SK-N-SH (cell line): ENCODE measurements at regions not wholly inside any gene's neighbourhood (a gene's known extent, or its start where the extent isn't known, plus 50 kb on each side); places are given as distances from the start of the nearest gene placed in this dataset.

Experiments
- CTCF ChIA-PET: fragments of 300-600, 350-600 bp; formaldehyde crosslinking; extraction: SDS; loops from one replicate; lab custom pipeline; 2021; lab: Yijun Ruan, JAX
- POLR2A ChIA-PET: fragments of 350-600 bp; sonication (Branson Sonifier 250); formaldehyde crosslinking; extraction: SDS; loops from one replicate; lab custom pipeline; 2020; ENCODE audit warnings: antibody characterized with exemption, inconsistent platforms; lab: Yijun Ruan, JAX
- DNase-seq: peaks from one replicate; pipeline ENCODE4 v3.0.0; 2012
- H2AFZ ChIP-seq: fragments of 200-600 bp; sonication (generic); 2 replicates; pipeline ENCODE4 v1.8.1; 2016; ENCODE audit warnings: antibody characterized with exemption, mild to moderate bottlenecking, low read depth
- H3F3A ChIP-seq: fragments of 200-600 bp; sonication (generic); replicated peaks from 2 replicates; pipeline ENCODE3; 2016; ENCODE audit warnings: antibody characterized with exemption, mild to moderate bottlenecking; ENCODE audit not compliant: insufficient read depth
- H3K27ac ChIP-seq, 2 experiments: fragments of 200-500 bp in 1 of 2; fragments of 200-600 bp in 1 of 2; sonication (Bioruptor generic) in 1 of 2; sonication (generic), shearing (Covaris generic) in 1 of 2; 2 replicates each; pipeline versions ENCODE4 v1.5.1 to v1.6.1; 2014 to 2016; ENCODE audit warnings: low read depth in 2 of 2, inconsistent platforms in 1 of 2, low read length in 1 of 2, mild to moderate bottlenecking in 1 of 2, mixed read lengths in 1 of 2
- H3K27me3 ChIP-seq: fragments of 200-600 bp; sonication (generic), shearing (Covaris generic); 2 replicates; pipeline ENCODE4 v1.6.1; 2016; ENCODE audit warnings: mixed run types; ENCODE audit not compliant: insufficient read depth
- H3K36me3 ChIP-seq, 2 experiments: fragments of 200-500 bp in 1 of 2; fragments of 200-600 bp in 1 of 2; sonication (Bioruptor generic) in 1 of 2; sonication (generic) in 1 of 2; replicated peaks in 1 of 2; 2 replicates each; pipeline versions ENCODE3 to v1.5.1; 2014 to 2016; ENCODE audit warnings: low read length in 1 of 2, mild to moderate bottlenecking in 1 of 2; ENCODE audit not compliant: insufficient read depth in 2 of 2, control insufficient read depth in 1 of 2
- H3K4me1 ChIP-seq, 2 experiments: fragments of 200-500 bp in 1 of 2; fragments of 200-600 bp in 1 of 2; sonication (Bioruptor generic) in 1 of 2; sonication (generic), shearing (Covaris generic) in 1 of 2; 2 replicates each; pipeline versions ENCODE4 v1.5.1 to v1.6.1; 2014 to 2016; ENCODE audit warnings: low read depth in 1 of 2, low read length in 1 of 2, mixed run types in 1 of 2; ENCODE audit not compliant: insufficient read depth in 2 of 2, control insufficient read depth in 1 of 2
- H3K4me2 ChIP-seq: fragments of 200-600 bp; sonication (generic), shearing (Covaris generic); 2 replicates; pipeline ENCODE4 v1.6.1; 2017; ENCODE audit warnings: mixed run types
- H3K4me3 ChIP-seq, 2 experiments: fragments of 200-500 bp in 1 of 2; fragments of 200-600 bp in 1 of 2; sonication (Bioruptor generic) in 1 of 2; sonication (generic), shearing (Covaris generic) in 1 of 2; 2 replicates each; pipeline versions ENCODE4 v1.5.1 to v1.8.1; 2014 to 2016; ENCODE audit warnings: low read depth in 2 of 2, inconsistent platforms in 1 of 2, low read length in 1 of 2, mild to moderate bottlenecking in 1 of 2, mixed read lengths in 1 of 2, moderate library complexity in 1 of 2
- H3K79me2 ChIP-seq: fragments of 200-600 bp; sonication (generic); 2 replicates; pipeline ENCODE4 v1.8.1; 2017; ENCODE audit warnings: mild to moderate bottlenecking; ENCODE audit not compliant: insufficient read depth
- H3K9ac ChIP-seq: fragments of 200-600 bp; sonication (generic); 2 replicates; pipeline ENCODE4 v1.6.1; 2017; ENCODE audit warnings: mixed run types
- H3K9me2 ChIP-seq: fragments of 200-600 bp; sonication (generic); 2 replicates; pipeline ENCODE4 v1.6.1; 2017; ENCODE audit warnings: mixed run types
- H3K9me3 ChIP-seq: fragments of 200-600 bp; sonication (generic); 2 replicates; pipeline ENCODE4 v1.6.1; 2017; ENCODE audit warnings: mixed run types, mild to moderate bottlenecking, moderate library complexity
- H4K20me1 ChIP-seq: fragments of 200-600 bp; sonication (generic); 2 replicates; pipeline ENCODE4 v1.6.1; 2017; ENCODE audit warnings: mild to moderate bottlenecking, mixed run types; ENCODE audit not compliant: insufficient read depth
- CHD2 ChIP-seq: fragments of 150-350 bp; IDR thresholded peaks from 2 replicates; pipeline ENCODE4 v1.6.1; 2018; ENCODE audit warnings: low read length; ENCODE audit not compliant: partially characterized antibody
- EP300 ChIP-seq, 2 experiments: IDR thresholded peaks; 2 replicates each; pipeline versions ENCODE4 v1.4.0 to v1.6.1; 2012; ENCODE audit warnings: borderline replicate concordance in 1 of 2, low read depth in 1 of 2, low read length in 1 of 2
- FOSL2 ChIP-seq: IDR thresholded peaks from 2 replicates; pipeline ENCODE4 v1.4.0; 2012; ENCODE audit warnings: low read depth, mild to moderate bottlenecking, moderate library complexity, borderline replicate concordance
- GABPA ChIP-seq: IDR thresholded peaks from 2 replicates; pipeline ENCODE4 v1.4.0; 2012; ENCODE audit warnings: low read depth, mild to moderate bottlenecking
- GATA2 ChIP-seq: sonication (generic); formaldehyde crosslinking; IDR thresholded peaks from 2 replicates; pipeline ENCODE4 v1.5.0; 2020; ENCODE audit warnings: mild to moderate bottlenecking, missing genetic modification reagents
- MXI1 ChIP-seq: IDR thresholded peaks from 2 replicates; pipeline ENCODE4 v1.6.1; 2012; ENCODE audit warnings: mild to moderate bottlenecking, low read depth, low read length, improper control_type of control experiment
- NFIC ChIP-seq: IDR thresholded peaks from 2 replicates; pipeline ENCODE4 v1.4.0; 2012; ENCODE audit warnings: borderline replicate concordance
- NRF1 ChIP-seq: IDR thresholded peaks from 2 replicates; pipeline ENCODE4 v1.6.1; 2012; ENCODE audit warnings: low read depth, mild to moderate bottlenecking, low read length
- RCOR1 ChIP-seq: fragments of 150-350 bp; IDR thresholded peaks from 2 replicates; pipeline ENCODE4 v1.6.1; 2017; ENCODE audit warnings: antibody characterized with exemption, low read length
- RXRA ChIP-seq: IDR thresholded peaks from 2 replicates; pipeline ENCODE4 v1.4.0; 2012; ENCODE audit warnings: low read depth, mild to moderate bottlenecking, borderline replicate concordance
- SIN3A ChIP-seq: IDR thresholded peaks from 2 replicates; pipeline ENCODE4 v1.6.1; 2012; ENCODE audit warnings: low read depth, mild to moderate bottlenecking, low read length, moderate library complexity, borderline replicate concordance
- SMC3 ChIP-seq: IDR thresholded peaks from 2 replicates; pipeline ENCODE4 v1.6.1; 2012; ENCODE audit warnings: low read depth, low read length, improper control_type of control experiment
- TCF12 ChIP-seq: IDR thresholded peaks from 2 replicates; pipeline ENCODE4 v1.4.0; 2012
- TEAD4 ChIP-seq: IDR thresholded peaks from 2 replicates; pipeline ENCODE4 v1.4.0; 2012; ENCODE audit warnings: mild to moderate bottlenecking, borderline replicate concordance; ENCODE audit not compliant: insufficient read depth
- WGBS: methylation state at CpG from one replicate; pipeline ENCODE4 v1.1.6; 2017; ENCODE audit warnings: low lambda C conversion rate; 5-methylcytosine and 5-hydroxymethylcytosine counted together
- TF ChIP-seq, protein P1 (sequence below): IDR thresholded peaks from 2 replicates; pipeline ENCODE4 v1.4.0; 2012; ENCODE audit warnings: low read depth, borderline replicate concordance
- TF ChIP-seq, protein P2 (sequence below): IDR thresholded peaks from 2 replicates; pipeline ENCODE4 v1.4.0; 2012; ENCODE audit warnings: low read depth
- TF ChIP-seq, protein P3 (sequence below): fragments of 150-350 bp; IDR thresholded peaks from 2 replicates; pipeline ENCODE4 v1.6.1; 2016; ENCODE audit warnings: mild to moderate bottlenecking, low read depth, low read length
- TF ChIP-seq, protein P4 (sequence below): fragments of 150-350 bp; IDR thresholded peaks from 2 replicates; pipeline ENCODE4 v1.6.1; 2017; ENCODE audit warnings: antibody characterized with exemption, low read length, low read depth, borderline replicate concordance

DNA sequence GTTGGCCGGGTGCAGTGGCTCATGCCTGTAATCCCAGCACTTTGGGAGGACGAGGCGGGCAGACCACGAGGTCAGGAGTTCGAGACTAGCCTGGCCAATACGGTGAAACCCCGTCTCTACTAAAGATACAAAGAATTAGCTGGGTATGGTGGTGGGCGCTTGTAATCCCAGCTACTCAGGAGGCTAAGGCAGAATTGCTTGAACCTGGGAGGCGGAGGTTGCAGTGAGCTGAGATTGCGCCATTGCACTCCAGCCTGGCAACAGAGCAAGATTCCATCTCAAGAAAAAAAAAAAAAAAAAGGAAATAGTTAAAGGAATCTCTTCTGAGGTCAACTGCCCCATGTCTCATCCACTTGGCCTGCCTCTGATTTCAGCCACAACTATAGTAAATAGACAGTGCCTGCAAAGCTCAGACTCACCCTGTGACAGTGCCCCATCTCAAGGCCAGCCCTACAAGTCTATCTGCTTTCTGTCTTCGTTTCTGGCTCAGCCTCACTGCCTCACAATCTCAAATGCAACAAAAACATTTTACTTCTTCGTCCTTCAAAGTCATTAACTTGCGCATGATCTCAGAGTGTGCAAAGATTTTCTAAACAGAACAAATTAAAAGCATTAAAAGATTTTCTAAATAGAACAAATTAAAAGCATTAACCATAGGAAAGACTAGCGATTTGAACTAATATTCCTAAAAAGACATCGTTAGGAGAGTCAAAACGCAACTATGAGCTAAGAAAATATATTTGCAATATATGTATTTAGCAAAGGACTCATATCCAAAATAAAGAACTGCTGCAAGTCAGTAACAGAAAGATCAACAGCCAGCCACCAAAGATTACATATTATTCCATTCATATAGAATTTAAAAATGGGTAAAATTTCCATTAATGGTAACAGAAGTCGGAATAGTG, 65.0 kb upstream of the PRDX6 start (continued):
- TF ChIP-seq, protein P1, sequence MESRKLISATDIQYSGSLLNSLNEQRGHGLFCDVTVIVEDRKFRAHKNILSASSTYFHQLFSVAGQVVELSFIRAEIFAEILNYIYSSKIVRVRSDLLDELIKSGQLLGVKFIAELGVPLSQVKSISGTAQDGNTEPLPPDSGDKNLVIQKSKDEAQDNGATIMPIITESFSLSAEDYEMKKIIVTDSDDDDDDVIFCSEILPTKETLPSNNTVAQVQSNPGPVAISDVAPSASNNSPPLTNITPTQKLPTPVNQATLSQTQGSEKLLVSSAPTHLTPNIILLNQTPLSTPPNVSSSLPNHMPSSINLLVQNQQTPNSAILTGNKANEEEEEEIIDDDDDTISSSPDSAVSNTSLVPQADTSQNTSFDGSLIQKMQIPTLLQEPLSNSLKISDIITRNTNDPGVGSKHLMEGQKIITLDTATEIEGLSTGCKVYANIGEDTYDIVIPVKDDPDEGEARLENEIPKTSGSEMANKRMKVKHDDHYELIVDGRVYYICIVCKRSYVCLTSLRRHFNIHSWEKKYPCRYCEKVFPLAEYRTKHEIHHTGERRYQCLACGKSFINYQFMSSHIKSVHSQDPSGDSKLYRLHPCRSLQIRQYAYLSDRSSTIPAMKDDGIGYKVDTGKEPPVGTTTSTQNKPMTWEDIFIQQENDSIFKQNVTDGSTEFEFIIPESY: no peak
- TF ChIP-seq NRF1: no peak
- TF ChIP-seq SMC3: no peak
- 0 out of 2 replicates have a peak, but pooled peaks have one; percentile 18 for TF ChIP-seq FOSL2
- TF ChIP-seq, protein P2, sequence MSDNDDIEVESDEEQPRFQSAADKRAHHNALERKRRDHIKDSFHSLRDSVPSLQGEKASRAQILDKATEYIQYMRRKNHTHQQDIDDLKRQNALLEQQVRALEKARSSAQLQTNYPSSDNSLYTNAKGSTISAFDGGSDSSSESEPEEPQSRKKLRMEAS: no peak
- no peak for TF ChIP-seq MXI1
- TF ChIP-seq, protein P3, sequence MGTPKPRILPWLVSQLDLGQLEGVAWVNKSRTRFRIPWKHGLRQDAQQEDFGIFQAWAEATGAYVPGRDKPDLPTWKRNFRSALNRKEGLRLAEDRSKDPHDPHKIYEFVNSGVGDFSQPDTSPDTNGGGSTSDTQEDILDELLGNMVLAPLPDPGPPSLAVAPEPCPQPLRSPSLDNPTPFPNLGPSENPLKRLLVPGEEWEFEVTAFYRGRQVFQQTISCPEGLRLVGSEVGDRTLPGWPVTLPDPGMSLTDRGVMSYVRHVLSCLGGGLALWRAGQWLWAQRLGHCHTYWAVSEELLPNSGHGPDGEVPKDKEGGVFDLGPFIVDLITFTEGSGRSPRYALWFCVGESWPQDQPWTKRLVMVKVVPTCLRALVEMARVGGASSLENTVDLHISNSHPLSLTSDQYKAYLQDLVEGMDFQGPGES: no peak
- TF ChIP-seq TCF12: peak; percentile 37
- TF ChIP-seq, protein P4, sequence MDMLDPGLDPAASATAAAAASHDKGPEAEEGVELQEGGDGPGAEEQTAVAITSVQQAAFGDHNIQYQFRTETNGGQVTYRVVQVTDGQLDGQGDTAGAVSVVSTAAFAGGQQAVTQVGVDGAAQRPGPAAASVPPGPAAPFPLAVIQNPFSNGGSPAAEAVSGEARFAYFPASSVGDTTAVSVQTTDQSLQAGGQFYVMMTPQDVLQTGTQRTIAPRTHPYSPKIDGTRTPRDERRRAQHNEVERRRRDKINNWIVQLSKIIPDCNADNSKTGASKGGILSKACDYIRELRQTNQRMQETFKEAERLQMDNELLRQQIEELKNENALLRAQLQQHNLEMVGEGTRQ: no peak
- TF ChIP-seq GATA2 (CRISPR knock-in tag): no peak
- TF ChIP-seq EP300 (IDR thresholded peaks at IDR 0.05; ENCODE audit: borderline replicate concordance in 1 of 2, low read depth in 1 of 2, low read length in 1 of 2): peak in 1 of 2 experiments; percentile 31; a peak in 1 of 4 replicates
- TF ChIP-seq SIN3A: no peak
- TF ChIP-seq TEAD4: 0 out of 2 replicates have a peak, but pooled peaks have one; percentile 30

DNA sequence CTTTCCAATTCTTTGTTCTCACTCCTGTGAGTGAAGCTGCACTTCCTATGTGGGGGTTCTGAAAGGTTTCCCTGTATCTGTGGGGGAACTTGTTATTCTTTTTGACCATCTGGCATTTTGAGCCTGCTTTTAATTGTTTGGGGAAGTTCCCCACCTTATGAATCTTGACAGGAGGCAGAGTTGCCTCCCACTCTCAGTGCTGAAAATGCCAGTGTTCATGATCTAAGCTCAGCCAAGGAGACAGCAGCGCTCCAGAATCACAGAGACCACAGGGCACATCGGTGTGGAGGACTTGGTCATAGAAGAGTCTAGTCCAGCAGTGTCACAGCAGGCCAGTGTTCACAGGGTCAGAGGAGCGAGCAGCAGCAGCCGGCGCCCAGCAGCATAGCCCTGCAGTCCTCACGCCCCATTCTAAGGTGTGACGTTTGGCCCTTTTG, 63.8 kb upstream of the PRDX6 start:
- Histone ChIP-seq H3K27ac (no peak overlapping the region), H3K9me2 (no peaks in the 10 kb centered on the region), H3K4me3 (no peak overlapping the region), H4K20me1 (no peaks in the 10 kb centered on the region), H3K36me3 (peaks cover 0 to 2% of the 10 kb centered on the region in 2 experiments), H3K4me1 (peaks cover 0 to 9% of the 10 kb centered on the region in 2 experiments; a peak in 2 of 4 replicates)
- TF ChIP-seq, protein P4: no peak
- TF ChIP-seq SMC3 (no peak), RCOR1 (no peak), NFIC (no peak), GABPA (no peak), RXRA (no peak), CHD2 (no peak)
- TF ChIP-seq, protein P1: no peak
- TF ChIP-seq, all 33 proteins: peak for 0
- Histone ChIP-seq H2AFZ (no peak overlapping the region), H3K4me2 (no peak overlapping the region), H3F3A (peaks cover 16% of the 10 kb centered on the region), H3K27me3 (no peaks in the 10 kb centered on the region), H3K9me3 (no peaks in the 10 kb centered on the region), H3K9ac (no peak overlapping the region), H3K79me2 (no peaks in the 10 kb centered on the region)
- POLR2A ChIA-PET: no interaction called here
- WGBS: 100% methylated on average over 4 of the region's 7 CpGs
- CTCF ChIA-PET: no interaction called here
- DNase-seq: no peak
